ENCODE measurements at regions not wholly inside any gene's neighbourhood (a gene's known extent, or its start where the extent isn't known, plus 50 kb on each side); places are given as distances from the start of the nearest gene placed in this dataset.
"Not testable (repeated sequence)": the region's sequence is repeated elsewhere in the genome, so short reads cannot be mapped to it uniquely, and the experiment has no call there.

DNA sequence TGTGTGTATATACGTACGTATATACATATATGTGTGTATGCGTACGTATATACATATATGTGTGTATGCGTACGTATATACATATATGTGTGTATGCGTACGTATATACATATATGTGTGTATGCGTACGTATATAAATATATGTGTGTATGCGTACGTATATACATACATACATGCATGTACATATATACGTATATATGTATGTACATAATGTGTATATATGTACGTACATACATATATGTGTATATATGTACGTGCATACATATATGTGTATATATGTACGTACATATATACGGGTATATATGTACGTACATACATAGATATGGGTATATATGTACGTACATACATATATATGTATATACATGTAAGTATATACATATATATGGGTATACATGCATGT is 332.1 kb downstream of the CRPPA start:
- no peak for TF ChIP-seq CTCF (IDR thresholded peaks at IDR 0.05)
- no peak for DNase-seq
- H3K4me3 Mint-ChIP-seq = no peak overlapping the region
- no peaks in the 10 kb centered on the region for H3K27me3 Mint-ChIP-seq (ENCODE audit: low read depth, poor library complexity)
- H3K36me3 Mint-ChIP-seq (ENCODE audit: low read depth) = no peaks in the 10 kb centered on the region
- no peaks in the 10 kb centered on the region for H3K4me1 Mint-ChIP-seq
- no peak overlapping the region for H3K27ac Mint-ChIP-seq
- H3K9me3 Mint-ChIP-seq = no peaks in the 10 kb centered on the region

DNA sequence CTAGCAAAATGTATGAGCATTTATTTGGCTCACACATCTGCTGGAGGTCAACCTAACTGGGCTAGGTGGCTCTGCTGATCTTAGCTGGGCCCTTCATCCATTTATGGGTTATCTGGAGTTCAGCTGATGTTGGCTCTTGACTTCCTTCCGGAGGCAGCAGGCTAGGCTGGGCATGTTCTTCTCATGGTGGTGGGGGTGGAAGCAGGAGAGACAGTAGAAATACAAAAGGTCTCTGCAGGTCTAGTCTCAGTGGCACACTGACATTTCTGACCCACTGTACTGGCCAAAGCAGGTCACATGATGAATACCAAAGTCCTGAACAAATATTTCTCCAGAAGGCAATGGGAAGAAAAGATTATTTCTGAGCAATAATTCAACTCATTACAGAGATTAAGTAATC is 334.6 kb downstream of the CRPPA start:
- no peak for DNase-seq
- H3K4me3 Mint-ChIP-seq = no peak overlapping the region
- no peaks in the 10 kb centered on the region for H3K36me3 Mint-ChIP-seq (ENCODE audit: low read depth)
- H3K27ac Mint-ChIP-seq = no peak overlapping the region
- no peak for TF ChIP-seq CTCF (IDR thresholded peaks at IDR 0.05)
- H3K4me1 Mint-ChIP-seq = no peaks in the 10 kb centered on the region
- no peaks in the 10 kb centered on the region for H3K27me3 Mint-ChIP-seq (ENCODE audit: low read depth, poor library complexity)
- H3K9me3 Mint-ChIP-seq = peaks cover 3% of the 10 kb centered on the region

- H3K9me3 Mint-ChIP-seq; H3K4me3 Mint-ChIP-seq; H3K4me1 Mint-ChIP-seq; DNase-seq; H3K36me3 Mint-ChIP-seq (ENCODE audit: low read depth); H3K27ac Mint-ChIP-seq; H3K27me3 Mint-ChIP-seq (ENCODE audit: low read depth, poor library complexity): not testable (repeated sequence)
Measured at GRCh38 chr7:16085780-16086179, 335.6 kb downstream of the CRPPA start.

- TF ChIP-seq CTCF (IDR thresholded peaks at IDR 0.05) = no peak
- H3K4me1 Mint-ChIP-seq = no peaks in the 10 kb centered on the region
- H3K27ac Mint-ChIP-seq = no peak overlapping the region
- no peak for DNase-seq
- H3K36me3 Mint-ChIP-seq (ENCODE audit: low read depth) = no peaks in the 10 kb centered on the region
- peaks cover 3% of the 10 kb centered on the region for H3K9me3 Mint-ChIP-seq
- no peak overlapping the region for H3K4me3 Mint-ChIP-seq
- no peaks in the 10 kb centered on the region for H3K27me3 Mint-ChIP-seq (ENCODE audit: low read depth, poor library complexity)
Measured at GRCh38 chr7:16084875-16085274, 336.5 kb downstream of the CRPPA start.

- H3K4me3 Mint-ChIP-seq = no peak overlapping the region
- TF ChIP-seq CTCF (IDR thresholded peaks at IDR 0.05) = no peak
- DNase-seq = no peak
- H3K36me3 Mint-ChIP-seq (ENCODE audit: low read depth) = no peaks in the 10 kb centered on the region
- H3K4me1 Mint-ChIP-seq = no peaks in the 10 kb centered on the region
- peaks cover 3% of the 10 kb centered on the region for H3K9me3 Mint-ChIP-seq
- no peak overlapping the region for H3K27ac Mint-ChIP-seq
- H3K27me3 Mint-ChIP-seq (ENCODE audit: low read depth, poor library complexity) = no peaks in the 10 kb centered on the region
Measured at GRCh38 chr7:16084370-16084769, 337.0 kb downstream of the CRPPA start.

GRCh38 chr7:16083931-16084330 is 337.4 kb downstream of the CRPPA start:
- no peaks in the 10 kb centered on the region for H3K27me3 Mint-ChIP-seq (ENCODE audit: low read depth, poor library complexity)
- no peak overlapping the region for H3K27ac Mint-ChIP-seq
- no peaks in the 10 kb centered on the region for H3K4me1 Mint-ChIP-seq
- no peak overlapping the region for H3K4me3 Mint-ChIP-seq
- no peak for TF ChIP-seq CTCF (IDR thresholded peaks at IDR 0.05)
- H3K36me3 Mint-ChIP-seq (ENCODE audit: low read depth) = no peaks in the 10 kb centered on the region
- peaks cover 3% of the 10 kb centered on the region for H3K9me3 Mint-ChIP-seq
- DNase-seq = no peak
